ENCODE measurements at regions not wholly inside any gene's neighbourhood (a gene's known extent, or its start where the extent isn't known, plus 50 kb on each side); places are given as distances from the start of the nearest gene placed in this dataset.

GRCh38 chr13:89965252-89965651 is 1382.2 kb upstream of the MIR17HG start:
- Histone ChIP-seq H3K36me3 (ENCODE audit: control insufficient read depth, insufficient read depth, low read length) (no peaks in the 10 kb centered on the region), H3K4me2 (ENCODE audit: low read depth, low read length) (no peak overlapping the region), H2BK15ac (ENCODE audit: low read depth, low read length) (no peak overlapping the region), H3K4ac (ENCODE audit: low read depth, low read length) (no peak overlapping the region), H2AFZ (replicated peaks; ENCODE audit: low read length, poor library complexity) (no peak overlapping the region), H2BK20ac (ENCODE audit: low read depth, low read length) (no peak overlapping the region), H3K9ac (ENCODE audit: low read depth, low read length) (no peak overlapping the region), H3K27me3 (ENCODE audit: control insufficient read depth, insufficient read depth, low read length) (no peaks in the 10 kb centered on the region), H2AK5ac (ENCODE audit: low read depth, low read length) (no peak overlapping the region), H4K20me1 (ENCODE audit: insufficient read depth, low read length) (no peaks in the 10 kb centered on the region), H3K27ac (ENCODE audit: insufficient read depth, low read length) (no peak overlapping the region), H4K91ac (ENCODE audit: insufficient read depth, low read depth, low read length) (no peak overlapping the region), H2BK120ac (ENCODE audit: low read depth, low read length) (no peak overlapping the region), H2BK5ac (ENCODE audit: low read depth, low read length, poor library complexity, severe bottlenecking) (no peak overlapping the region), H4K5ac (ENCODE audit: low read depth, low read length) (no peak overlapping the region), H3K23ac (ENCODE audit: low read depth, low read length) (no peak overlapping the region), H3K9me3 (ENCODE audit: control insufficient read depth, insufficient read depth, low read length) (no peaks in the 10 kb centered on the region), H3K14ac (replicated peaks; ENCODE audit: low read depth, low read length) (no peak overlapping the region), H3K4me1 (ENCODE audit: control insufficient read depth, insufficient read depth, low read length) (no peaks in the 10 kb centered on the region), H4K8ac (ENCODE audit: low read depth in 2 of 2, low read length in 2 of 2) (no peak overlapping the region), H2AK9ac (replicated peaks; ENCODE audit: low read depth, low read length, poor library complexity) (no peak overlapping the region), H3K18ac (ENCODE audit: low read depth, low read length) (no peak overlapping the region), H3K79me1 (ENCODE audit: low read depth in 1 of 2, low read length in 2 of 2) (no peaks in the 10 kb centered on the region), H3K9me1 (ENCODE audit: insufficient read depth, low read length) (no peaks in the 10 kb centered on the region), H3K56ac (ENCODE audit: extremely low read depth, insufficient read depth, low read length) (no peak overlapping the region), H3K4me3 (ENCODE audit: insufficient read depth, low read depth, low read length) (no peak overlapping the region)
- POLR2A ChIA-PET (ENCODE audit: unreplicated experiment), result no interaction called here
- CTCF ChIA-PET, result no interaction called here
- no TSS peak for BruUV-seq (replicated peaks)
- DNase-seq (no peak), ATAC-seq (ENCODE audit: low read depth) (no peak)
- in situ Hi-C loops (cut with MboI; ENCODE audit: low sequenced_read_pairs), result no loop called here
- WGBS, 2 experiments (ENCODE audit: extremely low coverage in 2 of 2, insufficient read length in 1 of 2), result no CpG with 5 or more reads among the region's 1 CpG
- TF ChIP-seq MAZ (IDR thresholded peaks at IDR 0.05; ENCODE audit: borderline replicate concordance, low read depth, low read length), result no peak
- TF ChIP-seq CHD1 (IDR thresholded peaks at IDR 0.05; ENCODE audit: low read depth, low read length), result no peak
- dilution Hi-C loops (cut with HindIII; ENCODE audit: low sequenced_read_pairs, unreplicated experiment), result no loop called here
- intact Hi-C loops (cut with micrococcal nuclease), result no loop called here

Measured in IMR-90 (cell line).